ENCODE measurements at regions not wholly inside any gene's neighbourhood (a gene's known extent, or its start where the extent isn't known, plus 50 kb on each side); places are given as distances from the start of the nearest gene placed in this dataset.

DNA sequence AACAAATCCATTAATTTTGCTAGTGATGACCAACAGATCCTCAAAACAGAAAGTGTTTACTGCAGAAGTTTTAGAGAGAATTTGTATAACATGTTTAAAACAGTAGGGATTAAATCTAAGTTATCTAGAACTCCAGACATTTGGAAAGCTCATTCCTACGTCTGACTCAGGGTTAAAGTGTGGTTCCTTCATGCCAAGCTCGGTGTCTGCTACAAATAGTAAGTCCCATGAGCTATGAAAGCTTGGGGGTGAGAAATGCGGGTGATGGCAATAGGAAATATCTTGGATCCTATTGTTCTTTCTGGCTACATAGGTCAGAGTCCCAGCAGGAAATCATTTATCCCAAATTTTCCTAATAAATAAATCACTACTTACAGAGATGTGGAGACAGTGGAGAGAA is 867.1 kb downstream of the UQCRFS1 start:
- no peak for TF ChIP-seq ATF3 (CRISPR knock-in tag; conservative IDR thresholded peaks at IDR 0.05)
- TF ChIP-seq ZNF138 (CRISPR knock-in tag; conservative IDR thresholded peaks at IDR 0.05), result no peak
- TF ChIP-seq CREM (CRISPR knock-in tag; IDR thresholded peaks at IDR 0.05), result no peak
- TF ChIP-seq CTCF (IDR thresholded peaks at IDR 0.05), result no peak
- no peak for TF ChIP-seq ATF2 (CRISPR knock-in tag; IDR thresholded peaks at IDR 0.05; ENCODE audit: borderline replicate concordance, low read depth)
- TF ChIP-seq CBFB (CRISPR knock-in tag; IDR thresholded peaks at IDR 0.05; ENCODE audit: low read depth), result no peak
- no peak for TF ChIP-seq NR2C2 (CRISPR knock-in tag; IDR thresholded peaks at IDR 0.05)
- TF ChIP-seq CREB1 (CRISPR knock-in tag; IDR thresholded peaks at IDR 0.05), result no peak
- no peak for TF ChIP-seq SP1 (CRISPR knock-in tag; conservative IDR thresholded peaks at IDR 0.05)
- TF ChIP-seq FOXK1 (CRISPR knock-in tag; IDR thresholded peaks at IDR 0.05), result no peak
- TF ChIP-seq GTF2I (CRISPR knock-in tag; conservative IDR thresholded peaks at IDR 0.05), result no peak
- TF ChIP-seq, protein P1, sequence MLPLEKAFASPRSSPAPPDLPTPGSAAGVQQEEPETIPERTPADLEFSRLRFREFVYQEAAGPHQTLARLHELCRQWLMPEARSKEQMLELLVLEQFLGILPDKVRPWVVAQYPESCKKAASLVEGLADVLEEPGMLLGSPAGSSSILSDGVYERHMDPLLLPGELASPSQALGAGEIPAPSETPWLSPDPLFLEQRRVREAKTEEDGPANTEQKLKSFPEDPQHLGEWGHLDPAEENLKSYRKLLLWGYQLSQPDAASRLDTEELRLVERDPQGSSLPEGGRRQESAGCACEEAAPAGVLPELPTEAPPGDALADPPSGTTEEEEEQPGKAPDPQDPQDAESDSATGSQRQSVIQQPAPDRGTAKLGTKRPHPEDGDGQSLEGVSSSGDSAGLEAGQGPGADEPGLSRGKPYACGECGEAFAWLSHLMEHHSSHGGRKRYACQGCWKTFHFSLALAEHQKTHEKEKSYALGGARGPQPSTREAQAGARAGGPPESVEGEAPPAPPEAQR (CRISPR knock-in tag; IDR thresholded peaks at IDR 0.05), result no peak
- no peak for TF ChIP-seq ATF1 (CRISPR knock-in tag; IDR thresholded peaks at IDR 0.05)

Data from WTC11 (cell line).